ENCODE measurements at regions not wholly inside any gene's neighbourhood (a gene's known extent, or its start where the extent isn't known, plus 50 kb on each side); places are given as distances from the start of the nearest gene placed in this dataset.

GRCh38 chr11:32221476-32222032 is 130.7 kb downstream of the RCN1 start:
- TF ChIP-seq, protein P1, sequence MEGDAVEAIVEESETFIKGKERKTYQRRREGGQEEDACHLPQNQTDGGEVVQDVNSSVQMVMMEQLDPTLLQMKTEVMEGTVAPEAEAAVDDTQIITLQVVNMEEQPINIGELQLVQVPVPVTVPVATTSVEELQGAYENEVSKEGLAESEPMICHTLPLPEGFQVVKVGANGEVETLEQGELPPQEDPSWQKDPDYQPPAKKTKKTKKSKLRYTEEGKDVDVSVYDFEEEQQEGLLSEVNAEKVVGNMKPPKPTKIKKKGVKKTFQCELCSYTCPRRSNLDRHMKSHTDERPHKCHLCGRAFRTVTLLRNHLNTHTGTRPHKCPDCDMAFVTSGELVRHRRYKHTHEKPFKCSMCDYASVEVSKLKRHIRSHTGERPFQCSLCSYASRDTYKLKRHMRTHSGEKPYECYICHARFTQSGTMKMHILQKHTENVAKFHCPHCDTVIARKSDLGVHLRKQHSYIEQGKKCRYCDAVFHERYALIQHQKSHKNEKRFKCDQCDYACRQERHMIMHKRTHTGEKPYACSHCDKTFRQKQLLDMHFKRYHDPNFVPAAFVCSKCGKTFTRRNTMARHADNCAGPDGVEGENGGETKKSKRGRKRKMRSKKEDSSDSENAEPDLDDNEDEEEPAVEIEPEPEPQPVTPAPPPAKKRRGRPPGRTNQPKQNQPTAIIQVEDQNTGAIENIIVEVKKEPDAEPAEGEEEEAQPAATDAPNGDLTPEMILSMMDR (IDR thresholded peaks at IDR 0.05): no peak
- TF ChIP-seq ZFX (IDR thresholded peaks at IDR 0.05; ENCODE audit: borderline replicate concordance): no peak

DNA sequence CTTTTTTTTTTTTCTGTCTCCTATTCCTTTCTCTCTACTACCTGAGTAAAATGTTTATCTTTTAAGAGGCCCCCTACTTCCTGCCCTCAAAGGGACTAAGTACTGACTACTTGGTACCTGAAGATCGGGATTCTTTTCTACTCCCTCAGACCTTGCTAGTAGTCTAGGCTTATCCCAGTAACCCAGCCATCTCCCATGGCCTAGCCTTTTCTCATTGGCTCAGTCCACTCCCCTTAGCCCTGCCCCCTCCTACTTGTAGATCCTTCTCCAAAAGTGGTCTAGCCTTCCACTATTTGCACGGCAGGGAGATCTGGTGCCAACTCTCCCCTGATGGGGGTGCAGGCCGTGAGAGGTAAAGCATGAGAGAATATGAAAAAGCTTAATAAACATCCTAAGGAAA is 133.7 kb downstream of the RCN1 start:
- TF ChIP-seq ZFX (IDR thresholded peaks at IDR 0.05; ENCODE audit: borderline replicate concordance): no peak
- H3K27ac ChIP-seq: no peak overlapping the region

More at GRCh38 chr11:32221476-32222032, 130.7 kb downstream of the RCN1 start:
- H3K27ac ChIP-seq: no peak overlapping the region

DNA sequence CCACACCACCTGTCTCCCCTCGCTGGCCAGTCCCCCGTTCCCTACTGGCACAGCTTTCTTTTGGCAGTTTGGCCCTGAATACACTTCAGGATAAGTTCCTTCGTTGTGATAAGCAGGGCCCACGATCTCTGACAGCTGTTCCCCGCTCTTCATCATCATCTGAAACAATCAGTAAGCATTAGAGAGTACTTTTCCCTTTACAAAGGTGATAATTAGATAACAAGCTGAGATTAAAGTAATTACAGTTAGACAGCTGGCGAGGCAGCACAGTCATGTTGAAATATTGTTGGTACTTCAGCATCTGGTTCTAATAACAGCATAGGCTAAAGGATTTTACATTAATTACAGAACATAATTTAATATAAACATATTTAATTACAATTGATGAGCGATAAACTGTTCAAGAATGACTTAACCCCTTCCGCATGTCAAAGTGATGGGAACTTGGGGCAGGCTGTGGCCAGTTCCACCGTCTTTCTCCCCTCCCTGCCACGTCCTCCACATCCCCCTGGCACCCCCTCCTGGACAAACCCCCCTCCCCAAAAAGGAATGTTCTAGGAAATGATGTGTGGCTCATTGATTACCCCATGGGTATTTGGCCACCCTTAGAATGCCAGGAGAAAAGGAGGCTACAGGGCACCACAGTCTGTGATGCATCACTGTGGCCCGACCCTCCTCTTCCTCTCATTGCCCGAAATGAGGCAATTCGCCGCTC is 134.9 kb downstream of the RCN1 start:
- no peak for TF ChIP-seq ZFX (IDR thresholded peaks at IDR 0.05; ENCODE audit: borderline replicate concordance)
- TF ChIP-seq, protein P1 (IDR thresholded peaks at IDR 0.05): no peak
- no peak overlapping the region for H3K27ac ChIP-seq

DNA sequence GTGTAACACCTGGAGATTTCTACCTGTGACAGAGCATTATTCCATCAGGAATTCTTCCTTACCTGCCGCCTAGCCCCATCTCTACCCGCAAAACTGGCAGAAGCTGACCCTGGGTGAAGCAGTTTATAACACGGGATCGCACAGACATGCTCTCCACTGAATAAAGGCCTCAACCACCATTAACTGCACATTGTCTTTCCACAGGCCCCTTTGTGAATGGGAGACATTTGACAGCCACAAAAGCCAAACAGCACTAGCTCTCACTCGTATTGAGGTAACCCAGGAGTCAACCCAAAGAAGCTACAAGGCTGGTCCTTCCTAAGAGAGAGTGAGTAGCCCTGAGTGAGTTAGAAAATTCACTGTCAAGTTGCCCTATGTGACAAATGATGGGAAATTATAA is 135.6 kb downstream of the RCN1 start:
- H3K27ac ChIP-seq: no peak overlapping the region
- no peak for TF ChIP-seq ZFX (IDR thresholded peaks at IDR 0.05; ENCODE audit: borderline replicate concordance)
- TF ChIP-seq, protein P1 (IDR thresholded peaks at IDR 0.05): no peak

GRCh38 chr11:32229576-32230240 is 138.8 kb downstream of the RCN1 start:
- TF ChIP-seq, protein P1 (IDR thresholded peaks at IDR 0.05): no peak
- TF ChIP-seq ZFX (IDR thresholded peaks at IDR 0.05; ENCODE audit: borderline replicate concordance): no peak
- no peak overlapping the region for H3K27ac ChIP-seq

GRCh38 chr11:32231909-32232493 is 141.1 kb downstream of the RCN1 start:
- TF ChIP-seq, protein P1 (IDR thresholded peaks at IDR 0.05): peak; percentile 90
- TF ChIP-seq ZFX (IDR thresholded peaks at IDR 0.05; ENCODE audit: borderline replicate concordance): no peak
- no peak overlapping the region for H3K27ac ChIP-seq

DNA sequence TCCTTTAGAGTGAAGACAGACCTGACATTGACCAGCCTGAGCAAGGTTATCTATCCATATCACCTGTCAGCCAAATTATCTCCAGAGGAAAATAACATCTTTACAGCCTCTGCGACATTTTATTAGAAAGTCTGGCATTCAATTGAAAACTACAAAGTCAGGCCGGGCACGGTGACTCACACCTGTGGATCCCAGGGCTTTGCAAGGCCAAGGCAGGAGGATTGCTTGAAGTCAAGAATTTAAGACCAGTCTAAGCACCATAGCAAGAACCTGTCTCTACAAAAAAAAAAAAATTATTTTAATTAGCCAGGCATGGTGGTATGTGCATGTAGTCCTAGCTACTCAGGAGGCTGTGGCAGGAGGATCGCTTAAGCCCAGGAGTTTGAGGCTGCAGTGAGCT is 141.6 kb downstream of the RCN1 start:
- no peak for TF ChIP-seq ZFX (IDR thresholded peaks at IDR 0.05; ENCODE audit: borderline replicate concordance)
- TF ChIP-seq, protein P1 (IDR thresholded peaks at IDR 0.05): no peak
- no peak overlapping the region for H3K27ac ChIP-seq

All from 22Rv1 (cell line).